ENCODE measurements at regions not wholly inside any gene's neighbourhood (a gene's known extent, or its start where the extent isn't known, plus 50 kb on each side); places are given as distances from the start of the nearest gene placed in this dataset.

DNA sequence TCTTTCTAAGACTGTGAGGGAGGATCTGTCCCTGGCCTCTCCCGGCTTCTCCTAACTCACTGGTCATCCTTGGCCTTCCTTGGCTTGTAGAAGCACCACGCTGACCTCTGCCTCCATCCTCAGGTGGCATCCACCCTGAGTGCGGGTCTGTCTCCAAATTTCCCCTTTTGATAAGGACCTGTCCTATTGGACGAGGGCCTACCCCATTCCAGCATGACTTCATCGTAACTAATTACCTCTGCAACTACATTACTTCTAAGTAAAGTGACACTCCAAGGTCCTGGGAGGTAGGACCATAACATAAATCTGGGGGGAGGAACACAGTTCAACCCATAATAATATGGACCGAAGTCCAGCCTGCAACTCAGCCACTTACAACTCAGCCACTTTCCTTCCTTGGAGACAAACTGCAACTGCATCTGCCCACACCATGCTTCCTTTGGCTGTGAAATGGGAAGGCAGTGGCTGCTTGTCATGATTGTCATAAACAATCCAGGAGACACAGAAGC is 229.6 kb upstream of the DIO3 start (continued):
- TF ChIP-seq, protein P1, sequence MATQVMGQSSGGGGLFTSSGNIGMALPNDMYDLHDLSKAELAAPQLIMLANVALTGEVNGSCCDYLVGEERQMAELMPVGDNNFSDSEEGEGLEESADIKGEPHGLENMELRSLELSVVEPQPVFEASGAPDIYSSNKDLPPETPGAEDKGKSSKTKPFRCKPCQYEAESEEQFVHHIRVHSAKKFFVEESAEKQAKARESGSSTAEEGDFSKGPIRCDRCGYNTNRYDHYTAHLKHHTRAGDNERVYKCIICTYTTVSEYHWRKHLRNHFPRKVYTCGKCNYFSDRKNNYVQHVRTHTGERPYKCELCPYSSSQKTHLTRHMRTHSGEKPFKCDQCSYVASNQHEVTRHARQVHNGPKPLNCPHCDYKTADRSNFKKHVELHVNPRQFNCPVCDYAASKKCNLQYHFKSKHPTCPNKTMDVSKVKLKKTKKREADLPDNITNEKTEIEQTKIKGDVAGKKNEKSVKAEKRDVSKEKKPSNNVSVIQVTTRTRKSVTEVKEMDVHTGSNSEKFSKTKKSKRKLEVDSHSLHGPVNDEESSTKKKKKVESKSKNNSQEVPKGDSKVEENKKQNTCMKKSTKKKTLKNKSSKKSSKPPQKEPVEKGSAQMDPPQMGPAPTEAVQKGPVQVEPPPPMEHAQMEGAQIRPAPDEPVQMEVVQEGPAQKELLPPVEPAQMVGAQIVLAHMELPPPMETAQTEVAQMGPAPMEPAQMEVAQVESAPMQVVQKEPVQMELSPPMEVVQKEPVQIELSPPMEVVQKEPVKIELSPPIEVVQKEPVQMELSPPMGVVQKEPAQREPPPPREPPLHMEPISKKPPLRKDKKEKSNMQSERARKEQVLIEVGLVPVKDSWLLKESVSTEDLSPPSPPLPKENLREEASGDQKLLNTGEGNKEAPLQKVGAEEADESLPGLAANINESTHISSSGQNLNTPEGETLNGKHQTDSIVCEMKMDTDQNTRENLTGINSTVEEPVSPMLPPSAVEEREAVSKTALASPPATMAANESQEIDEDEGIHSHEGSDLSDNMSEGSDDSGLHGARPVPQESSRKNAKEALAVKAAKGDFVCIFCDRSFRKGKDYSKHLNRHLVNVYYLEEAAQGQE (IDR thresholded peaks at IDR 0.05; ENCODE audit: borderline replicate concordance), result no peak
- TF ChIP-seq MXI1 (conservative IDR thresholded peaks at IDR 0.05; ENCODE audit: poor library complexity, severe bottlenecking), result no peak

GRCh38 chr14:101332281-101332680 is 229.0 kb upstream of the DIO3 start:
- no peaks in the 10 kb centered on the region for H3K79me2 ChIP-seq (replicated peaks; ENCODE audit: insufficient read depth, low read length)
- H3F3A ChIP-seq (ENCODE audit: insufficient read depth, low read length, poor library complexity, severe bottlenecking), result no peaks in the 10 kb centered on the region
- H3K27ac ChIP-seq (ENCODE audit: low read length), result no peak overlapping the region
- TF ChIP-seq SMC3 (conservative IDR thresholded peaks at IDR 0.05; ENCODE audit: poor library complexity) (no peak), EP300 (conservative IDR thresholded peaks at IDR 0.05; ENCODE audit: poor library complexity, severe bottlenecking) (no peak)
- no peak overlapping the region for H3K4me2 ChIP-seq (ENCODE audit: low read length)
- no peak overlapping the region for H3K9ac ChIP-seq (ENCODE audit: low read length)
- no peak overlapping the region for H2AFZ ChIP-seq (ENCODE audit: low read depth, low read length)
- H3K36me3 ChIP-seq (ENCODE audit: insufficient read depth, low read length), result no peaks in the 10 kb centered on the region
- no peaks in the 10 kb centered on the region for H3K27me3 ChIP-seq (ENCODE audit: insufficient read depth, low read depth, low read length)
- H4K20me1 ChIP-seq (ENCODE audit: insufficient read depth), result no peaks in the 10 kb centered on the region
- no peaks in the 10 kb centered on the region for H3K9me2 ChIP-seq (ENCODE audit: insufficient read depth, low read length)
- H3K4me3 ChIP-seq (ENCODE audit: low read length), result no peak overlapping the region
- no peaks in the 10 kb centered on the region for H3K9me3 ChIP-seq (ENCODE audit: low read length)

GRCh38 chr14:101333335-101334280 is 227.7 kb upstream of the DIO3 start:
- no peak overlapping the region for H3K4me2 ChIP-seq (ENCODE audit: low read length)
- H3K9me2 ChIP-seq (ENCODE audit: insufficient read depth, low read length), result no peaks in the 10 kb centered on the region
- no peaks in the 10 kb centered on the region for H4K20me1 ChIP-seq (ENCODE audit: insufficient read depth)
- no peak overlapping the region for H3K27ac ChIP-seq (ENCODE audit: low read length)
- no peaks in the 10 kb centered on the region for H3K27me3 ChIP-seq (ENCODE audit: insufficient read depth, low read depth, low read length)
- no peak overlapping the region for H3K9ac ChIP-seq (ENCODE audit: low read length)
- H3K79me2 ChIP-seq (replicated peaks; ENCODE audit: insufficient read depth, low read length), result no peaks in the 10 kb centered on the region
- TF ChIP-seq MXI1 (conservative IDR thresholded peaks at IDR 0.05; ENCODE audit: poor library complexity, severe bottlenecking), result no peak
- no peak for TF ChIP-seq SMC3 (conservative IDR thresholded peaks at IDR 0.05; ENCODE audit: poor library complexity)
- no peak for TF ChIP-seq EP300 (conservative IDR thresholded peaks at IDR 0.05; ENCODE audit: poor library complexity, severe bottlenecking)
- TF ChIP-seq POLR2AphosphoS5 (IDR thresholded peaks at IDR 0.05), result no peak
- TF ChIP-seq TAF1 (IDR thresholded peaks at IDR 0.05; ENCODE audit: low read depth), result no peak
- TF ChIP-seq, protein P2, sequence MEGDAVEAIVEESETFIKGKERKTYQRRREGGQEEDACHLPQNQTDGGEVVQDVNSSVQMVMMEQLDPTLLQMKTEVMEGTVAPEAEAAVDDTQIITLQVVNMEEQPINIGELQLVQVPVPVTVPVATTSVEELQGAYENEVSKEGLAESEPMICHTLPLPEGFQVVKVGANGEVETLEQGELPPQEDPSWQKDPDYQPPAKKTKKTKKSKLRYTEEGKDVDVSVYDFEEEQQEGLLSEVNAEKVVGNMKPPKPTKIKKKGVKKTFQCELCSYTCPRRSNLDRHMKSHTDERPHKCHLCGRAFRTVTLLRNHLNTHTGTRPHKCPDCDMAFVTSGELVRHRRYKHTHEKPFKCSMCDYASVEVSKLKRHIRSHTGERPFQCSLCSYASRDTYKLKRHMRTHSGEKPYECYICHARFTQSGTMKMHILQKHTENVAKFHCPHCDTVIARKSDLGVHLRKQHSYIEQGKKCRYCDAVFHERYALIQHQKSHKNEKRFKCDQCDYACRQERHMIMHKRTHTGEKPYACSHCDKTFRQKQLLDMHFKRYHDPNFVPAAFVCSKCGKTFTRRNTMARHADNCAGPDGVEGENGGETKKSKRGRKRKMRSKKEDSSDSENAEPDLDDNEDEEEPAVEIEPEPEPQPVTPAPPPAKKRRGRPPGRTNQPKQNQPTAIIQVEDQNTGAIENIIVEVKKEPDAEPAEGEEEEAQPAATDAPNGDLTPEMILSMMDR (IDR thresholded peaks at IDR 0.05; ENCODE audit: poor library complexity, severe bottlenecking), result no peak
- TF ChIP-seq, protein P1 (IDR thresholded peaks at IDR 0.05; ENCODE audit: borderline replicate concordance), result no peak
- no peak for TF ChIP-seq EZH2 (IDR thresholded peaks at IDR 0.05; ENCODE audit: borderline replicate concordance, insufficient read depth, low read length, poor library complexity, severe bottlenecking)
- TF ChIP-seq RAD21 (conservative IDR thresholded peaks at IDR 0.05), result no peak
- H3K9me3 ChIP-seq (ENCODE audit: low read length), result no peaks in the 10 kb centered on the region
- no peaks in the 10 kb centered on the region for H3K36me3 ChIP-seq (ENCODE audit: insufficient read depth, low read length)
- no peak overlapping the region for H3K4me3 ChIP-seq (ENCODE audit: low read length)
- H2AFZ ChIP-seq (ENCODE audit: low read depth, low read length), result no peak overlapping the region
- H3F3A ChIP-seq (ENCODE audit: insufficient read depth, low read length, poor library complexity, severe bottlenecking), result no peaks in the 10 kb centered on the region

All from neural cell (in vitro differentiated cells).